HG03521 (cell line): ENCODE measurements at regions not wholly inside any gene's neighbourhood (a gene's known extent, or its start where the extent isn't known, plus 50 kb on each side); places are given as distances from the start of the nearest gene placed in this dataset.

Experiments used
- ATAC-seq: cut with Tn5 transposase; IDR thresholded peaks from one replicate; pipeline ENCODE4 v1.9.1; 2021; ENCODE audit warnings: mild to moderate bottlenecking, moderate library complexity; ENCODE audit not compliant: unreplicated experiment

GRCh38 chr5:17428176-17428800 is 69.7 kb upstream of the TAF11L2 start:
- ATAC-seq = no peak

- no peak for ATAC-seq
Observed at GRCh38 chr5:17429353-17429752, 68.7 kb upstream of the TAF11L2 start.

GRCh38 chr5:17430241-17430640 is 67.8 kb upstream of the TAF11L2 start:
- ATAC-seq = no peak

- no peak for ATAC-seq
Observed at GRCh38 chr5:17431272-17432050, 66.6 kb upstream of the TAF11L2 start.

- ATAC-seq = no peak
Observed at GRCh38 chr5:17432569-17432968, 65.5 kb upstream of the TAF11L2 start.

GRCh38 chr5:17433406-17433805 is 64.6 kb upstream of the TAF11L2 start:
- ATAC-seq = no peak

- ATAC-seq = no peak
Observed at GRCh38 chr5:17434982-17435381, 63.0 kb upstream of the TAF11L2 start.

GRCh38 chr5:17436350-17436749 is 61.7 kb upstream of the TAF11L2 start:
- ATAC-seq = no peak

GRCh38 chr5:17436761-17437221 is 61.2 kb upstream of the TAF11L2 start:
- ATAC-seq = peak; percentile 65

GRCh38 chr5:17438027-17438426 is 60.0 kb upstream of the TAF11L2 start:
- ATAC-seq = no peak

- no peak for ATAC-seq
Observed at GRCh38 chr5:17439956-17440355, 58.1 kb upstream of the TAF11L2 start.

- ATAC-seq = no peak
Observed at GRCh38 chr5:17440766-17441165, 57.3 kb upstream of the TAF11L2 start.

GRCh38 chr5:17441351-17441750 is 56.7 kb upstream of the TAF11L2 start:
- no peak for ATAC-seq

- ATAC-seq = no peak
Observed at GRCh38 chr5:17443333-17444130, 54.5 kb upstream of the TAF11L2 start.

- no peak for ATAC-seq
Observed at GRCh38 chr5:17444496-17444895, 53.5 kb upstream of the TAF11L2 start.

- ATAC-seq = no peak
Observed at GRCh38 chr5:17445185-17445584, 52.8 kb upstream of the TAF11L2 start.
